HepG2 (cell line): ENCODE measurements at regions not wholly inside any gene's neighbourhood (a gene's known extent, or its start where the extent isn't known, plus 50 kb on each side); places are given as distances from the start of the nearest gene placed in this dataset.

ENCODE experiments used
- ATAC-seq: fragments of 200-7000 bp; cut with Tn5 transposase; 3 replicates; pipeline ENCODE4 v1.9.1; 2020; ENCODE audit warnings: mild to moderate bottlenecking, moderate library complexity
- BruUV-seq: library from RNA; stranded (reverse); fragments of 400-500 nt; replicated peaks from 2 replicates; lab custom pipeline; 2021; lab: Mats Ljungman, UMichigan
- CTCF ChIA-PET: fragments of 300-600 bp; formaldehyde crosslinking; extraction: SDS; loops from one replicate; lab custom pipeline; 2021; ENCODE audit warnings: low total read pairs, inconsistent platforms, low intra/inter-chr PET ratio; lab: Yijun Ruan, JAX
- POLR2A ChIA-PET: fragments of 350-600 bp; sonication (Branson Sonifier 250); formaldehyde crosslinking; loops from one replicate; lab custom pipeline; 2020; ENCODE audit warnings: antibody characterized with exemption, inconsistent platforms; lab: Yijun Ruan, JAX
- DNase-seq: peaks from one replicate; pipeline ENCODE4 v3.0.0-alpha.2; 2015; ENCODE audit warnings: low spot score
- FAIRE-seq: peaks from 3 replicates; lab custom pipeline; 2011; peaks lifted over from hg19 to GRCh38; lab: Jason Lieb, UNC
- H2AFZ ChIP-seq: one replicate; pipeline ENCODE4 v1.6.1; 2011; ENCODE audit warnings: low read length, inconsistent platforms
- H3K27ac ChIP-seq: fragments of 300-600 bp; 3 replicates; pipeline ENCODE4 v1.8.0; 2011; ENCODE audit warnings: mixed run types, mild to moderate bottlenecking, mixed read lengths, low read length, inconsistent platforms; ENCODE audit not compliant: insufficient read depth; ENCODE audit errors: extremely low read length
- H3K27me3 ChIP-seq, 2 experiments: fragments of 200-600 bp in 1 of 2; 2 replicates in 1 of 2; 3 replicates in 1 of 2; pipeline versions ENCODE4 v1.6.0 to v1.8.0; 2011; ENCODE audit warnings: low read length in 2 of 2, mild to moderate bottlenecking in 2 of 2, moderate library complexity in 2 of 2, inconsistent platforms in 1 of 2; ENCODE audit not compliant: insufficient read depth in 2 of 2, control insufficient read depth in 1 of 2
- H3K36me3 ChIP-seq, 2 experiments: fragments of 200-600 bp in 1 of 2; replicated peaks in 1 of 2; 2 replicates in 1 of 2; 3 replicates in 1 of 2; pipeline versions ENCODE4 v1.5.1 to v1.8.0; 2011; ENCODE audit warnings: low read length in 2 of 2, inconsistent platforms in 1 of 2; ENCODE audit not compliant: insufficient read depth in 2 of 2, control insufficient read depth in 1 of 2
- H3K4me1 ChIP-seq: 2 replicates; pipeline ENCODE4 v1.5.1; 2012; ENCODE audit warnings: low read length, inconsistent platforms; ENCODE audit not compliant: insufficient read depth
- H3K4me2 ChIP-seq: 2 replicates; pipeline ENCODE4 v1.6.0; 2011; ENCODE audit warnings: low read depth, low read length, inconsistent platforms
- H3K4me3 ChIP-seq, 3 experiments: fragments of 200-600 bp in 1 of 3; sonication (generic), shearing (Covaris generic) in 1 of 3; replicated peaks in 1 of 3; 2 replicates each; pipeline ENCODE4 v1.5.1; 2011 to 2016; ENCODE audit warnings: low read length in 3 of 3, inconsistent platforms in 2 of 3, low read depth in 2 of 3, mild to moderate bottlenecking in 2 of 3, control low read depth in 1 of 3, mixed read lengths in 1 of 3; ENCODE audit not compliant: insufficient read depth in 1 of 3
- H3K79me2 ChIP-seq: one replicate; pipeline ENCODE4 v1.6.1; 2011; ENCODE audit warnings: low read length, inconsistent platforms; ENCODE audit not compliant: insufficient read depth
- H3K9ac ChIP-seq: 2 replicates; pipeline ENCODE4 v1.6.0; 2011; ENCODE audit warnings: mild to moderate bottlenecking, low read depth, low read length, inconsistent platforms; ENCODE audit not compliant: insufficient read depth
- H3K9me3 ChIP-seq: 2 replicates; pipeline ENCODE4 v1.5.1; 2012; ENCODE audit warnings: mild to moderate bottlenecking, low read length
- H4K20me1 ChIP-seq: 2 replicates; pipeline ENCODE4 v1.6.0; 2011; ENCODE audit warnings: inconsistent platforms, mild to moderate bottlenecking, low read length, moderate library complexity; ENCODE audit not compliant: insufficient read depth
- ATRX ChIP-seq: sonication (generic); formaldehyde crosslinking; IDR thresholded peaks from 2 replicates; pipeline ENCODE4 v1.4.0; 2020; ENCODE audit warnings: missing genetic modification reagents, borderline replicate concordance
- BCL6 ChIP-seq: IDR thresholded peaks from 2 replicates; pipeline ENCODE4 v1.6.1; 2016; ENCODE audit warnings: missing genetic modification reagents, missing compliant biosample characterization
- CBX5 ChIP-seq: sonication (generic); formaldehyde crosslinking; IDR thresholded peaks from 2 replicates; pipeline ENCODE4 v1.4.0; 2020; ENCODE audit warnings: missing genetic modification reagents, borderline replicate concordance
- GABPB1 ChIP-seq: IDR thresholded peaks from 2 replicates; pipeline ENCODE4 v1.6.1; 2016; ENCODE audit warnings: mild to moderate bottlenecking, missing genetic modification reagents, moderate library complexity, missing compliant biosample characterization
- GATA4 ChIP-seq: sonication (generic); IDR thresholded peaks from 2 replicates; pipeline ENCODE4 v1.6.1; 2016; ENCODE audit warnings: antibody characterized with exemption, low read depth, borderline replicate concordance
- HNRNPL ChIP-seq: fragments of 200-400 bp; formaldehyde crosslinking; IDR thresholded peaks from 2 replicates; pipeline ENCODE4 v1.6.1; 2017; ENCODE audit warnings: mild to moderate bottlenecking, low read depth, low read length
- HNRNPLL ChIP-seq: fragments of 200-400 bp; formaldehyde crosslinking; IDR thresholded peaks from 2 replicates; pipeline ENCODE4 v1.6.1; 2017; ENCODE audit warnings: mild to moderate bottlenecking, low read depth, low read length; ENCODE audit not compliant: poor library complexity, severe bottlenecking
- MBD4 ChIP-seq: IDR thresholded peaks from 2 replicates; pipeline ENCODE4 v1.6.1; 2012; ENCODE audit warnings: low read length, inconsistent platforms, borderline replicate concordance
- MEIS1 ChIP-seq: sonication (generic); formaldehyde crosslinking; IDR thresholded peaks from 2 replicates; pipeline ENCODE4 v1.9.0; 2021; ENCODE audit warnings: mild to moderate bottlenecking, missing genetic modification reagents, moderate library complexity, borderline replicate concordance
- PRDM4 ChIP-seq: sonication (generic); formaldehyde crosslinking; IDR thresholded peaks from 2 replicates; pipeline ENCODE4 v1.9.0; 2021; ENCODE audit warnings: missing genetic modification reagents, borderline replicate concordance
- ZC3H13 ChIP-seq: sonication (generic); formaldehyde crosslinking; IDR thresholded peaks from 2 replicates; pipeline ENCODE4 v1.8.1; 2023; ENCODE audit warnings: mild to moderate bottlenecking, missing genetic modification reagents, moderate library complexity
- ZFX ChIP-seq: sonication (generic); formaldehyde crosslinking; IDR thresholded peaks from 2 replicates; pipeline ENCODE4 v1.4.0; 2020; ENCODE audit warnings: mild to moderate bottlenecking, low read depth, missing genetic modification reagents, moderate library complexity
- ZNF138 ChIP-seq: sonication (generic); formaldehyde crosslinking; IDR thresholded peaks from 2 replicates; pipeline ENCODE4 v1.5.0; 2020; ENCODE audit warnings: mild to moderate bottlenecking, low read depth, missing genetic modification reagents
- ZNF441 ChIP-seq: sonication (generic); formaldehyde crosslinking; IDR thresholded peaks from 2 replicates; pipeline ENCODE4 v1.7.0; 2021; ENCODE audit warnings: missing genetic modification reagents, borderline replicate concordance
- ZNF562 ChIP-seq: sonication (generic); formaldehyde crosslinking; IDR thresholded peaks from 2 replicates; pipeline ENCODE4 v1.8.0; 2022; ENCODE audit warnings: missing genetic modification reagents, borderline replicate concordance
- ZNF564 ChIP-seq: sonication (generic); formaldehyde crosslinking; IDR thresholded peaks from 2 replicates; pipeline ENCODE4 v1.8.1; 2023; ENCODE audit warnings: mild to moderate bottlenecking, missing genetic modification reagents
- ZNF616 ChIP-seq: sonication (generic); formaldehyde crosslinking; IDR thresholded peaks from 2 replicates; pipeline ENCODE4 v1.5.0; 2020; ENCODE audit warnings: low read depth, mild to moderate bottlenecking, missing genetic modification reagents
- WGBS: methylation state at CpG from one replicate; pipeline ENCODE4 v1.1.6; 2017; ENCODE audit warnings: low lambda C conversion rate; 5-methylcytosine and 5-hydroxymethylcytosine counted together
- in situ Hi-C: cut with HindIII; loops from 2 replicates; pipeline ENCODE4 v1.10.0; 2017; ENCODE audit warnings: low pct_unique_long_range_greater_than_20kb; ENCODE audit not compliant: extremely low pct_ligation_motif_present
- intact Hi-C: fragments of 100-400 bp; cut with micrococcal nuclease; formaldehyde crosslinking; loops from one replicate; pipeline ENCODE4 v1.10.0; 2022; ENCODE audit not compliant: unreplicated experiment
- TF ChIP-seq, protein P1 (sequence below): IDR thresholded peaks from 2 replicates; pipeline ENCODE4 v1.6.1; 2016; ENCODE audit warnings: low read depth, control low read depth
- TF ChIP-seq, protein P2 (sequence below): sonication (generic); formaldehyde crosslinking; IDR thresholded peaks from 2 replicates; pipeline ENCODE4 v1.5.1; 2020; ENCODE audit warnings: mild to moderate bottlenecking, missing genetic modification reagents, moderate library complexity

DNA sequence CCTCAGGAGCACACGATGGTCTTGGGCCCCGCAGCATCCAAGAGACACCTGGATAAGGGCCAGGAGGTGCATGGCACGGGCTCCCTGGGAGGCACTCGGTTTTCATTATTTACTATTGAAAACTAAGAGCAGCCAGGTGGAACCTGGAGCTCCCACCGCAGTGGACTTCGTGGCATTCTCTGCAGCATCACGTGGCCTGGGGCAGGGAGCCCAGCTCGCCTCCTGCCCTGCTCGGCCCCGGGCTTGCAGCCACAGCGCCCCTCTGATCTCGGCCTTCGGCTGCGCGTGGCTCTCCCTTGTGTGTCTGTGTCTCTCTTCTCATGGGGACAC is 121.6 kb downstream of the SIK1 start:
- no peaks in the 10 kb centered on the region for H3K36me3 ChIP-seq
- ChIA-PET POLR2A (no interaction called here), CTCF (no interaction called here)
- no peak for DNase-seq
- BruUV-seq, result no TSS peak
- H3K4me2 ChIP-seq, result no peak overlapping the region
- no peak overlapping the region for H3K9ac ChIP-seq
- H3K79me2 ChIP-seq, result no peaks in the 10 kb centered on the region
- H3K27ac ChIP-seq, result no peak overlapping the region
- WGBS, result 80% methylated on average over 6 of the region's 15 CpGs
- no peaks in the 10 kb centered on the region for H4K20me1 ChIP-seq
- intact Hi-C loops (no loop called here), in situ Hi-C loops (no loop called here)
- no peak overlapping the region for H3K4me3 ChIP-seq
- H3K9me3 ChIP-seq, result no peaks in the 10 kb centered on the region
- FAIRE-seq, result no peak
- peaks cover 71% of the 10 kb centered on the region for H3K4me1 ChIP-seq
- H3K27me3 ChIP-seq, result peaks cover 2 to 26% of the 10 kb centered on the region in 2 experiments; a peak in 4 of 5 replicates
- H2AFZ ChIP-seq, result no peak overlapping the region
- ATAC-seq, result no peak
- TF ChIP-seq, protein P1, sequence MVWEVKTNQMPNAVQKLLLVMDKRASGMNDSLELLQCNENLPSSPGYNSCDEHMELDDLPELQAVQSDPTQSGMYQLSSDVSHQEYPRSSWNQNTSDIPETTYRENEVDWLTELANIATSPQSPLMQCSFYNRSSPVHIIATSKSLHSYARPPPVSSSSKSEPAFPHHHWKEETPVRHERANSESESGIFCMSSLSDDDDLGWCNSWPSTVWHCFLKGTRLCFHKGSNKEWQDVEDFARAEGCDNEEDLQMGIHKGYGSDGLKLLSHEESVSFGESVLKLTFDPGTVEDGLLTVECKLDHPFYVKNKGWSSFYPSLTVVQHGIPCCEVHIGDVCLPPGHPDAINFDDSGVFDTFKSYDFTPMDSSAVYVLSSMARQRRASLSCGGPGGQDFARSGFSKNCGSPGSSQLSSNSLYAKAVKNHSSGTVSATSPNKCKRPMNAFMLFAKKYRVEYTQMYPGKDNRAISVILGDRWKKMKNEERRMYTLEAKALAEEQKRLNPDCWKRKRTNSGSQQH (CRISPR knock-in tag), result no peak
- TF ChIP-seq CBX5 (CRISPR knock-in tag) (no peak), PRDM4 (CRISPR knock-in tag) (no peak), ZFX (CRISPR knock-in tag) (no peak), ZNF616 (CRISPR knock-in tag) (no peak), ATRX (CRISPR knock-in tag) (no peak), ZNF441 (CRISPR knock-in tag) (no peak), MEIS1 (CRISPR knock-in tag) (no peak), BCL6 (no peak), GATA4 (no peak), HNRNPL (0 out of 2 replicates have a peak, but pooled peaks have one; percentile 26), ZNF138 (CRISPR knock-in tag) (no peak), GABPB1 (peak; percentile 28; the same call in 1 of the 2 replicates), ZC3H13 (CRISPR knock-in tag) (no peak), ZNF564 (CRISPR knock-in tag) (no peak), MBD4 (no peak), HNRNPLL (no peak), ZNF562 (CRISPR knock-in tag) (no peak)
- TF ChIP-seq, protein P2, sequence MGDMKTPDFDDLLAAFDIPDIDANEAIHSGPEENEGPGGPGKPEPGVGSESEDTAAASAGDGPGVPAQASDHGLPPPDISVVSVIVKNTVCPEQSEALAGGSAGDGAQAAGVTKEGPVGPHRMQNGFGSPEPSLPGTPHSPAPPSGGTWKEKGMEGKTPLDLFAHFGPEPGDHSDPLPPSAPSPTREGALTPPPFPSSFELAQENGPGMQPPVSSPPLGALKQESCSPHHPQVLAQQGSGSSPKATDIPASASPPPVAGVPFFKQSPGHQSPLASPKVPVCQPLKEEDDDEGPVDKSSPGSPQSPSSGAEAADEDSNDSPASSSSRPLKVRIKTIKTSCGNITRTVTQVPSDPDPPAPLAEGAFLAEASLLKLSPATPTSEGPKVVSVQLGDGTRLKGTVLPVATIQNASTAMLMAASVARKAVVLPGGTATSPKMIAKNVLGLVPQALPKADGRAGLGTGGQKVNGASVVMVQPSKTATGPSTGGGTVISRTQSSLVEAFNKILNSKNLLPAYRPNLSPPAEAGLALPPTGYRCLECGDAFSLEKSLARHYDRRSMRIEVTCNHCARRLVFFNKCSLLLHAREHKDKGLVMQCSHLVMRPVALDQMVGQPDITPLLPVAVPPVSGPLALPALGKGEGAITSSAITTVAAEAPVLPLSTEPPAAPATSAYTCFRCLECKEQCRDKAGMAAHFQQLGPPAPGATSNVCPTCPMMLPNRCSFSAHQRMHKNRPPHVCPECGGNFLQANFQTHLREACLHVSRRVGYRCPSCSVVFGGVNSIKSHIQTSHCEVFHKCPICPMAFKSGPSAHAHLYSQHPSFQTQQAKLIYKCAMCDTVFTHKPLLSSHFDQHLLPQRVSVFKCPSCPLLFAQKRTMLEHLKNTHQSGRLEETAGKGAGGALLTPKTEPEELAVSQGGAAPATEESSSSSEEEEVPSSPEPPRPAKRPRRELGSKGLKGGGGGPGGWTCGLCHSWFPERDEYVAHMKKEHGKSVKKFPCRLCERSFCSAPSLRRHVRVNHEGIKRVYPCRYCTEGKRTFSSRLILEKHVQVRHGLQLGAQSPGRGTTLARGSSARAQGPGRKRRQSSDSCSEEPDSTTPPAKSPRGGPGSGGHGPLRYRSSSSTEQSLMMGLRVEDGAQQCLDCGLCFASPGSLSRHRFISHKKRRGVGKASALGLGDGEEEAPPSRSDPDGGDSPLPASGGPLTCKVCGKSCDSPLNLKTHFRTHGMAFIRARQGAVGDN (CRISPR knock-in tag), result peak; percentile 29; the same call in 1 of the 2 replicates
